Sigmoid colon (tissue), 6 donors: ENCODE measurements at regions not wholly inside any gene's neighbourhood (a gene's known extent, or its start where the extent isn't known, plus 50 kb on each side); places are given as distances from the start of the nearest gene placed in this dataset.
A peak's percentile ranks its signal among the peaks of the same experiment; 100 is the strongest.

Source experiments
- DNase-seq: peaks from one replicate; pipeline ENCODE4 v3.0.0-alpha.2; 2019
- H3K27ac ChIP-seq, 4 donors: fragments of 200-600 bp; sonication (generic); one replicate each; pipeline ENCODE4 v1.5.1; 2016 to 2019; ENCODE audit warnings: mild to moderate bottlenecking in 1 of 4
- H3K27me3 ChIP-seq, 3 donors: fragments of 200-600 bp; sonication (generic); one replicate each; pipeline ENCODE4 v1.5.1; 2019; ENCODE audit warnings: mild to moderate bottlenecking in 1 of 3
- H3K36me3 ChIP-seq, 4 donors: fragments of 200-600 bp; sonication (generic); one replicate each; pipeline ENCODE4 v1.5.1; 2016 to 2019
- H3K4me1 ChIP-seq, 4 donors: fragments of 200-600 bp; sonication (generic); one replicate each; pipeline ENCODE4 v1.5.1; 2017 to 2019
- H3K4me3 ChIP-seq, 4 donors: fragments of 200-600 bp; sonication (generic); one replicate each; pipeline ENCODE4 v1.5.1; 2017 to 2019; ENCODE audit warnings: mild to moderate bottlenecking in 2 of 4, moderate library complexity in 1 of 4
- H3K9me3 ChIP-seq, 4 donors: fragments of 200-600 bp in 3 of 4; sonication (generic) in 3 of 4; one replicate each; pipeline versions ENCODE4 v1.5.1 to v1.6.1; 2013 to 2019
- EP300 ChIP-seq, 4 donors: sonication (generic); formaldehyde crosslinking; IDR thresholded peaks; one replicate each; pipeline ENCODE4 v1.6.1; 2017; ENCODE audit warnings: antibody characterized with exemption in 4 of 4
- POLR2A ChIP-seq, 2 donors: fragments of 450-650 bp; IDR thresholded peaks; one replicate each; pipeline ENCODE4 v1.6.1; 2016; ENCODE audit warnings: antibody characterized with exemption in 2 of 2, mild to moderate bottlenecking in 2 of 2, moderate library complexity in 2 of 2
- POLR2AphosphoS5 ChIP-seq, 4 donors: sonication (generic); formaldehyde crosslinking; IDR thresholded peaks; one replicate each; pipeline ENCODE4 v1.6.1; 2017; ENCODE audit warnings: antibody characterized with exemption in 4 of 4
- WGBS, 2 donors: extraction: QIAGEN DNeasy Blood & Tissue Kit; methylation state at CpG; one replicate each; pipeline ENCODE4 v1.1.7; 2013; 5-methylcytosine and 5-hydroxymethylcytosine counted together
- intact Hi-C: fragments of 100-400 bp; cut with DNase I; formaldehyde crosslinking; loops from one replicate; pipeline ENCODE4 v1.15.1; 2023
- TF ChIP-seq, protein P1 (sequence below), 4 experiments: fragments of 450-650 bp in 3 of 4; fragments of 200-600 bp in 1 of 4; IDR thresholded peaks; one replicate each; pipeline ENCODE4 v1.5.1; 2016 to 2019; ENCODE audit warnings: antibody characterized with exemption in 4 of 4, mild to moderate bottlenecking in 3 of 4, moderate library complexity in 2 of 4
- donor health status: healthy with polysubstance abuse.
- donor health status: healthy.

DNA sequence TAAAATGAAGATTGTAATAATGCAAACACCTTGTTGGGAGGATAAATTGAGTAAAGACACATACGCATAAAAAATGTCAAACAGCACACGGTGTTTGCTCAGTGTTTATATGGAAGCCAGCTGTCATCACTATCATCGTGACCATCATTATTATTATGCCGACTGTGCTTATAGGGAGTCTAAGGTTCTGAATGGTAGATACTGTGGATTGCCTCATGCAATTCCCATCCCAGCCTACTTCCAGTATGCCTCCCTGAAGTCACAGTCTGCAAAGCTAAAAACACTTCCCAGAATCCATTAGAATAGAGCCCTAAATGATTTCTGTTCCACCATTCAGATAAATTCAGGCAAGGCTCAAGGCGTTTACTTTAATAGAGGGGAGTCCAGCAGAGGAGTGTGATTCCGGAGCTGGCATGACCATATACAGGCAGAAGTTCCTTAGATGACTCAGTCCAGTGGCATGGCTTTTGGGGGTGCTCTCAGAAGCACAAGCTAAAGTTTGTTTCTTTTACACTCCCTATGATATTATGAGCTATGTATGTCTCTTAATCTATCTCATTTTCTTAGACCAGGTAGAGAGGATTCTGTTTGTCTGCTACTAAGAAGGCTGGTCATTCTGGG, 148.7 kb downstream of the MEX3B start:
- Histone ChIP-seq H3K36me3 (no peaks in the 10 kb centered on the region), H3K4me3 (no peak overlapping the region), H3K4me1 (peaks cover 0 to 35% (median 26%) of the 10 kb centered on the region in 4 donors), H3K27me3 (no peaks in the 10 kb centered on the region), H3K9me3 (no peaks in the 10 kb centered on the region), H3K27ac (peak overlapping the region; percentile 14 to 77 (median 64))
- WGBS, 2 donors: 67 to 74% methylated on average over 6 of the region's 6 CpGs
- peak; percentile 69 for DNase-seq
- TF ChIP-seq POLR2AphosphoS5 (IDR thresholded peaks at IDR 0.05): peak in 1 of 4 donors; percentile 17
- TF ChIP-seq, protein P1, sequence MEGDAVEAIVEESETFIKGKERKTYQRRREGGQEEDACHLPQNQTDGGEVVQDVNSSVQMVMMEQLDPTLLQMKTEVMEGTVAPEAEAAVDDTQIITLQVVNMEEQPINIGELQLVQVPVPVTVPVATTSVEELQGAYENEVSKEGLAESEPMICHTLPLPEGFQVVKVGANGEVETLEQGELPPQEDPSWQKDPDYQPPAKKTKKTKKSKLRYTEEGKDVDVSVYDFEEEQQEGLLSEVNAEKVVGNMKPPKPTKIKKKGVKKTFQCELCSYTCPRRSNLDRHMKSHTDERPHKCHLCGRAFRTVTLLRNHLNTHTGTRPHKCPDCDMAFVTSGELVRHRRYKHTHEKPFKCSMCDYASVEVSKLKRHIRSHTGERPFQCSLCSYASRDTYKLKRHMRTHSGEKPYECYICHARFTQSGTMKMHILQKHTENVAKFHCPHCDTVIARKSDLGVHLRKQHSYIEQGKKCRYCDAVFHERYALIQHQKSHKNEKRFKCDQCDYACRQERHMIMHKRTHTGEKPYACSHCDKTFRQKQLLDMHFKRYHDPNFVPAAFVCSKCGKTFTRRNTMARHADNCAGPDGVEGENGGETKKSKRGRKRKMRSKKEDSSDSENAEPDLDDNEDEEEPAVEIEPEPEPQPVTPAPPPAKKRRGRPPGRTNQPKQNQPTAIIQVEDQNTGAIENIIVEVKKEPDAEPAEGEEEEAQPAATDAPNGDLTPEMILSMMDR (IDR thresholded peaks at IDR 0.05): no peak
- intact Hi-C loops: no loop called here

DNA sequence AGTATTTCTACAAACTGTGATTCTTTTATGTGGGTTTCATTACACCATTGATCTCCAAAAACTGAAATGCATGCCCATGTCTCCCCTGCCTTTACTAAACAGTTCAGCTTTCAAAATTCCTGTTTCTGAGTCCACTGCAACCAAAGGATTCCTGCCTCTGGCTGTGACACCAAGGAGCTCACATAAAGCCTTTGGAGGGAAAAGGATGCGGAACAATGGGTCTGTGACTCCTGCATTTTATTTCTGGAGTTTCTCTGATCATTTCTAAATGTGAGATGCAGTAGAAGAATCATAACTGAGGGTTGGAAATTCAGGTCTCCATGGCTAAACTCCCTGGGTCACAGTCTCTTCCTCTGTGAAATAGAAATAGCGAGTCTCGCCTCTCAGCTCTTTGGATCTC, 149.5 kb downstream of the MEX3B start:
- Histone ChIP-seq H3K4me1 (peaks cover 0 to 36% (median 26%) of the 10 kb centered on the region in 4 donors), H3K27me3 (no peaks in the 10 kb centered on the region), H3K9me3 (no peaks in the 10 kb centered on the region), H3K27ac (peak overlapping the region in 3 of 4 donors; percentile 59 to 77 (median 68)), H3K4me3 (no peak overlapping the region), H3K36me3 (no peaks in the 10 kb centered on the region)
- DNase-seq: no peak
- TF ChIP-seq, protein P1 (IDR thresholded peaks at IDR 0.05): no peak
- TF ChIP-seq POLR2A (IDR thresholded peaks at IDR 0.05): no peak
- TF ChIP-seq POLR2AphosphoS5 (IDR thresholded peaks at IDR 0.05): no peak
- TF ChIP-seq EP300 (IDR thresholded peaks at IDR 0.05): no peak
- 94 to 96% methylated on average over 3 of the region's 3 CpGs for WGBS, 2 donors
- intact Hi-C loops: no loop called here

DNA sequence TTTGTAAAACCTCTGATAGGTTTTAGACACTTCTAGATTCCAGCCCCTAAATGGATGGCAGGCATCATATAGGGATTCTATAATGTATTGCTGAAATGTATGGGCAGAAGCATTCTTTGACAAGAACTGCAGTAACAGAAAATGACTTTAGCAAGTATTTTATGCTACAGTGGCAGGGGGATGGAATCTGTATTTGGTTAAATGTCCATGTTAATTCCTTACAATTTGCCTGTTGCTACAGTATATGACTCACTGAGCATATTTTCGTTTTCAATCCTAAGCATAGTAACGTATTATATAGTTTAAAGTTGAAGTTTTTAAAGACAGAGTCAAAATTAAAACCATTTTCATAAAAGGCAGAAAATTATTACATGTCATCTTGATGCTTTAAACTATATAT, 150.1 kb downstream of the MEX3B start:
- Histone ChIP-seq H3K9me3 (no peaks in the 10 kb centered on the region), H3K4me1 (peaks cover 0 to 36% (median 26%) of the 10 kb centered on the region in 4 donors), H3K36me3 (no peaks in the 10 kb centered on the region), H3K27me3 (no peaks in the 10 kb centered on the region), H3K4me3 (no peak overlapping the region), H3K27ac (peak overlapping the region in 2 of 4 donors; percentile 59 to 77)
- TF ChIP-seq, protein P1 (IDR thresholded peaks at IDR 0.05): no peak
- TF ChIP-seq EP300 (IDR thresholded peaks at IDR 0.05) (no peak), POLR2A (IDR thresholded peaks at IDR 0.05) (no peak), POLR2AphosphoS5 (IDR thresholded peaks at IDR 0.05) (no peak)
- 67 to 88% methylated on average over 2 of the region's 2 CpGs for WGBS, 2 donors
- DNase-seq: no peak
- intact Hi-C loops: no loop called here

DNA sequence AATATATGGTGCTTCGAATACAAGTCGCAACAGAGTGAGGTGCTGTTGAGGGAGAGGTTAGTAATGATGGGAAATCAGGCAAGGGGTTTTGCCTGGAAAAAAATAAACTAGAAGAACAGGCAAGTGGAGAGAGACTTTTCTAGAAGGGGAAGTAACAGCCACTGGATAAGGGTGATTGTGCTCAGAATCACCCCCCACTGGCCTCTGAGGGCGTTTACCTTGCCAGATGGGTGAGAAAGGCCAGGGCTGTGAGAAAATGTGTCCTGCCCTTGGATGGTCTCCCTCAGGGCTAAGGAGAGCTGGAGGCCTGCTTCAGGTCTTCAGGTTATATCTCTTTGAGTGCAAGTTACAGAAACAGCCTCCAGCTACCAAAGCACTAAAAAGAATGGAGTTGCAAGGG, 151.8 kb downstream of the MEX3B start:
- no peaks in the 10 kb centered on the region for H3K9me3 ChIP-seq
- intact Hi-C loops: no loop called here
- peaks cover 0 to 43% (median 31%) of the 10 kb centered on the region in 4 donors for H3K4me1 ChIP-seq
- no peaks in the 10 kb centered on the region for H3K36me3 ChIP-seq
- H3K4me3 ChIP-seq: no peak overlapping the region
- DNase-seq: no peak
- no peaks in the 10 kb centered on the region for H3K27me3 ChIP-seq
- WGBS, 2 donors: 79 to 87% methylated on average over 3 of the region's 3 CpGs
- H3K27ac ChIP-seq: peak overlapping the region in 1 of 4 donors; percentile 32
- TF ChIP-seq EP300 (IDR thresholded peaks at IDR 0.05) (no peak), POLR2A (IDR thresholded peaks at IDR 0.05) (no peak), POLR2AphosphoS5 (IDR thresholded peaks at IDR 0.05) (no peak)
- TF ChIP-seq, protein P1 (IDR thresholded peaks at IDR 0.05): no peak
